ENCODE measurements at regions not wholly inside any gene's neighbourhood (a gene's known extent, or its start where the extent isn't known, plus 50 kb on each side); places are given as distances from the start of the nearest gene placed in this dataset.

- H3K4me3 ChIP-seq (ENCODE audit: low read depth, low read length), result no peak overlapping the region
- TF ChIP-seq, protein P1, sequence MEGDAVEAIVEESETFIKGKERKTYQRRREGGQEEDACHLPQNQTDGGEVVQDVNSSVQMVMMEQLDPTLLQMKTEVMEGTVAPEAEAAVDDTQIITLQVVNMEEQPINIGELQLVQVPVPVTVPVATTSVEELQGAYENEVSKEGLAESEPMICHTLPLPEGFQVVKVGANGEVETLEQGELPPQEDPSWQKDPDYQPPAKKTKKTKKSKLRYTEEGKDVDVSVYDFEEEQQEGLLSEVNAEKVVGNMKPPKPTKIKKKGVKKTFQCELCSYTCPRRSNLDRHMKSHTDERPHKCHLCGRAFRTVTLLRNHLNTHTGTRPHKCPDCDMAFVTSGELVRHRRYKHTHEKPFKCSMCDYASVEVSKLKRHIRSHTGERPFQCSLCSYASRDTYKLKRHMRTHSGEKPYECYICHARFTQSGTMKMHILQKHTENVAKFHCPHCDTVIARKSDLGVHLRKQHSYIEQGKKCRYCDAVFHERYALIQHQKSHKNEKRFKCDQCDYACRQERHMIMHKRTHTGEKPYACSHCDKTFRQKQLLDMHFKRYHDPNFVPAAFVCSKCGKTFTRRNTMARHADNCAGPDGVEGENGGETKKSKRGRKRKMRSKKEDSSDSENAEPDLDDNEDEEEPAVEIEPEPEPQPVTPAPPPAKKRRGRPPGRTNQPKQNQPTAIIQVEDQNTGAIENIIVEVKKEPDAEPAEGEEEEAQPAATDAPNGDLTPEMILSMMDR (IDR thresholded peaks at IDR 0.05; ENCODE audit: insufficient read depth, low read length, missing control alignments), result no peak
- CTCF ChIA-PET, result no interaction called here
- no peak for DNase-seq (ENCODE audit: low read depth, low spot score)
- POLR2A ChIA-PET, result no interaction called here
Observed at GRCh38 chr5:4337519-4337918, 741.9 kb downstream of the IRX1 start.

DNA sequence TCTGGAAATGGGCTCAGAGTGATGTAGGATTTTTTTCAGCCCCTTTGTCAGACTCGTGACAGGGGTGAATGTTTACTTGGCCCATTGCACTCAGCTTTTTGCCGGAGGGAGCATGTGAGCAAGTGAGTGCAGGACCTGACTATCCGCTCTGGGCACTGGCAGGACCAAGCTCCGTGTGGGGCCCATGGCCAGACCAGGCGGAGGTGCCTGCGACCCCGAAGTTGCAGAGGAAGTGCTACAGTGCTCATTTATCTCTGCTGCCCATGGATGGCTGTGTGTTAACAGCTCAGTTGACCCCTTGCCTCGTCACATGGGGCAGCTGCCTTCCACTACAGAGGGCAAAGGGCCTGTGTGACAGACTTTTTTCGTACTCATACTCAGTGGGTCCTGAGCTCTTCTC lies 744.3 kb downstream of the IRX1 start:
- POLR2A ChIA-PET, result no interaction called here
- CTCF ChIA-PET, result no interaction called here
- H3K4me3 ChIP-seq (ENCODE audit: low read depth, low read length), result no peak overlapping the region
- DNase-seq (ENCODE audit: low read depth, low spot score), result no peak
- TF ChIP-seq, protein P1 (IDR thresholded peaks at IDR 0.05; ENCODE audit: insufficient read depth, low read length, missing control alignments), result no peak

DNA sequence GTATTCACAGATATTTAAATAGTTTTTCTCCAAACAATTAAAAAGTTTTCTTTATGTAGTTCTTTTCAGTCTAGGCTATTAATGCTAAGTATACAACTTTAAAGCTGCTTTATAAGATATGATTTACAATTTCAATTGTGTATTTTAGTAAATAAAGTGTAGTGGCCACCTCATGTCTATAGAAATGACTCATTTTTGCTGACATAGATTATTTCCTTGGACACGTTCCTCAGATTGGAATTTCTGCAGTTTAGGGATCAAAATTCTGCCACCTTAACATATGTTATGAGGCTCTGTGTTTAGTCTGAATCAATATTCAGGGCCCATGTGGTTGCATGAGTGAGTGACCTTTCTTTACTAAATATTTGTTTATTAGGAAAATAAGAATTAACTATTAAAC lies 750.2 kb downstream of the IRX1 start:
- CTCF ChIA-PET, result no interaction called here
- TF ChIP-seq, protein P1 (IDR thresholded peaks at IDR 0.05; ENCODE audit: insufficient read depth, low read length, missing control alignments), result no peak
- no peak overlapping the region for H3K4me3 ChIP-seq (ENCODE audit: low read depth, low read length)
- no peak for DNase-seq (ENCODE audit: low read depth, low spot score)
- POLR2A ChIA-PET, result no interaction called here

DNA sequence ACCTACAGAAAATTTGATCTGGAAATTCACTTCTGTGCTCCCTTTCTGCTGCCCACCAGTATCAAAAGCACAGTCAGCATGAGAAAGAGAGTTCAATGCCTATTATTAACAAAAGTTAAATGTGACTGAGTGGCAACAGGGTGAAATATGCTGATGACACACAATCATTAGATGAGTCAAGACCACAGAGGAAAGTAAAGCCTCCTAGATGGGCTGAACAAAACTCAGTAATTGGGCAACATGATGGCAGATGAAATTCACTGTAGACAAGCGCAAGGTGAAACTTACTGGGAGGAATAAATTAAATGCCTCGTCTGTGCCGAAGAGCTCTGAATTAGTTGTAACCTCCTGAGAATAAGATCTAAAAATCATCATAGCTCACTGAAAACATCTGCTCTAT lies 752.8 kb downstream of the IRX1 start:
- ChIA-PET CTCF (no interaction called here), POLR2A (no interaction called here)
- DNase-seq (ENCODE audit: low read depth, low spot score), result no peak
- TF ChIP-seq, protein P1 (IDR thresholded peaks at IDR 0.05; ENCODE audit: insufficient read depth, low read length, missing control alignments), result no peak
- no peak overlapping the region for H3K4me3 ChIP-seq (ENCODE audit: low read depth, low read length)

DNA sequence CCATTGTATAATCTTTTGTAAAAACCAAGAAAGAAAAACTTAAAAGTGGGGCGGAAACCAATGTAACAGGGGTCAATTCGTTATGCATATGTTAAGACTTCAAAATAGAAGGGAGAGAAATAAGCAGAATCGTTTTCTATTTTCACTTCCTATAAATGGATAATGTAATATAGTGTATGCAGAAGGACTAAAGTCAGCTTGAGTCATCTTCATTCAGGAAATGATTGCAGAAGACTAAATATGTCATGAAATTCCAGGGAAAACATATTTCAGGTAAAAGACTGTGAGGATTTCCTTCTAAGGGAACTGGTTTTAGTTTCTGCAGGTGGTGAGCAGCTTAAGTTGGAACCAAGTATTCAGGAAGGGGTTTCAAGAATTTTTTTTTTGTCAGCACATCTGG lies 753.3 kb downstream of the IRX1 start:
- DNase-seq (ENCODE audit: low read depth, low spot score), result no peak
- POLR2A ChIA-PET, result no interaction called here
- H3K4me3 ChIP-seq (ENCODE audit: low read depth, low read length), result no peak overlapping the region
- TF ChIP-seq, protein P1 (IDR thresholded peaks at IDR 0.05; ENCODE audit: insufficient read depth, low read length, missing control alignments), result no peak
- CTCF ChIA-PET, result no interaction called here

DNA sequence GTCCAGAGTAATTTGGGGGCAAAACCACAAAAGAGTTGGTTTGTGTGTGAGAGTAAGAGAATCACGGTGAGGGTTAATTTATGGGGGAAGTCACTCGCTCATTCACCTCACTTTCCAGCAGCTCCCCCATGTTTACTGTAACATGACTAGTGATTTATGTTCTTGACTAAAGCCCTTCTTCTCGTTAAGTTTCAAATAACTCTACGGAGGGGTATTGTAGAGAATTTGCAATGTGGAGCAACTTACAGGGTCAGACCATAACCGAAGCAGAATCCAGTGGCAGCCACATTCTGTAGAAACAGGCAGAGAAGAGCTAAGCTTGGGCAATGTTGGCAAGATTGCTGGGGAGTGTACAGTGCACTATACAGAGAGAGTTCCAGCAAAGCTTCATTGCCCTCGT lies 760.6 kb downstream of the IRX1 start:
- ChIA-PET CTCF (no interaction called here), POLR2A (no interaction called here)
- no peak for DNase-seq (ENCODE audit: low read depth, low spot score)
- H3K4me3 ChIP-seq (ENCODE audit: low read depth, low read length), result no peak overlapping the region
- TF ChIP-seq, protein P1 (IDR thresholded peaks at IDR 0.05; ENCODE audit: insufficient read depth, low read length, missing control alignments), result no peak
